CD14-positive monocyte (primary cell): ENCODE measurements at regions not wholly inside any gene's neighbourhood (a gene's known extent, or its start where the extent isn't known, plus 50 kb on each side); places are given as distances from the start of the nearest gene placed in this dataset.

Source experiments
- DNase-seq, 3 donors: peaks; one replicate each; pipeline ENCODE4 v3.0.0-alpha.2; 2011 to 2022
- H2AFZ ChIP-seq: 2 replicates; pipeline ENCODE4 v1.6.0; 2012; ENCODE audit warnings: mild to moderate bottlenecking, low read depth, low read length, inconsistent platforms; ENCODE audit not compliant: insufficient read depth, poor library complexity, severe bottlenecking
- H3K27ac ChIP-seq, 2 donors: 1 replicate in 1 of 2; 2 replicates in 1 of 2; pipeline ENCODE4 v1.5.1; 2012 to 2013; ENCODE audit warnings: low read length in 2 of 2, control low read depth in 1 of 2, inconsistent platforms in 1 of 2, low read depth in 1 of 2, mild to moderate bottlenecking in 1 of 2
- H3K27me3 ChIP-seq, 2 donors: one replicate each; pipeline versions ENCODE4 v1.6.0 to v1.6.1; 2011 to 2013; ENCODE audit warnings: low read length in 2 of 2; ENCODE audit not compliant: control insufficient read depth in 2 of 2, insufficient read depth in 2 of 2
- H3K36me3 ChIP-seq, 2 donors: replicated peaks in 1 of 2; 1 replicate in 1 of 2; 2 replicates in 1 of 2; pipeline versions ENCODE4 v1.5.1 to v1.6.1; 2012 to 2013; ENCODE audit warnings: low read length in 2 of 2, control low read depth in 1 of 2, inconsistent platforms in 1 of 2, mild to moderate bottlenecking in 1 of 2; ENCODE audit not compliant: insufficient read depth in 2 of 2, control insufficient read depth in 1 of 2
- H3K4me1 ChIP-seq, 2 donors: 1 replicate in 1 of 2; 2 replicates in 1 of 2; pipeline versions ENCODE4 v1.5.1 to v1.6.1; 2012 to 2013; ENCODE audit warnings: low read length in 2 of 2, control low read depth in 1 of 2, inconsistent platforms in 1 of 2, mild to moderate bottlenecking in 1 of 2, moderate library complexity in 1 of 2; ENCODE audit not compliant: insufficient read depth in 2 of 2, control insufficient read depth in 1 of 2
- H3K4me2 ChIP-seq: replicated peaks from 2 replicates; pipeline ENCODE3; 2012; ENCODE audit warnings: low read length, moderate library complexity, mild to moderate bottlenecking; ENCODE audit not compliant: poor library complexity, severe bottlenecking; ENCODE audit errors: extremely low read depth
- H3K4me3 ChIP-seq, 3 experiments: fragments of 200-600 bp in 1 of 3; sonication (generic) in 1 of 3; replicated peaks in 1 of 3; 1 replicate in 2 of 3; 2 replicates in 1 of 3; pipeline ENCODE4 v1.5.1; 2011 to 2013; ENCODE audit warnings: low read length in 3 of 3, mild to moderate bottlenecking in 3 of 3, control low read depth in 2 of 3, low read depth in 2 of 3, inconsistent platforms in 1 of 3, moderate library complexity in 1 of 3
- H3K79me2 ChIP-seq: 2 replicates; pipeline ENCODE4 v1.6.0; 2012; ENCODE audit warnings: mild to moderate bottlenecking, control low read depth, inconsistent platforms, low read length, moderate library complexity; ENCODE audit not compliant: insufficient read depth
- H3K9ac ChIP-seq: 2 replicates; pipeline ENCODE4 v1.6.0; 2017; ENCODE audit warnings: low read length, mild to moderate bottlenecking; ENCODE audit not compliant: insufficient read depth, poor library complexity, severe bottlenecking
- H3K9me3 ChIP-seq, 2 donors: replicated peaks in 1 of 2; 1 replicate in 1 of 2; 2 replicates in 1 of 2; pipeline versions ENCODE4 v1.5.1 to v1.6.1; 2012 to 2013; ENCODE audit warnings: low read length in 2 of 2, control low read depth in 1 of 2; ENCODE audit not compliant: control insufficient read depth in 1 of 2, insufficient read depth in 1 of 2
- H4K20me1 ChIP-seq: 2 replicates; pipeline ENCODE4 v1.6.0; 2012; ENCODE audit warnings: mild to moderate bottlenecking, low read length, control low read depth, moderate library complexity; ENCODE audit not compliant: insufficient read depth
- H3K27ac Mint-ChIP-seq, 7 donors: one replicate each; pipeline ENCODE4 v1.8.0; 2020; ENCODE audit warnings: mild to moderate bottlenecking in 7 of 7, mixed read lengths in 7 of 7, moderate library complexity in 6 of 7, inconsistent platforms in 2 of 7
- H3K27me3 Mint-ChIP-seq, 3 donors: one replicate each; pipeline ENCODE4 v1.8.0; 2021 to 2022; ENCODE audit warnings: low read depth in 3 of 3, mild to moderate bottlenecking in 3 of 3, mixed read lengths in 3 of 3, moderate library complexity in 3 of 3, inconsistent platforms in 1 of 3
- H3K36me3 Mint-ChIP-seq, 2 donors: one replicate each; pipeline ENCODE4 v1.8.0; 2020; ENCODE audit warnings: mixed read lengths in 2 of 2, inconsistent platforms in 1 of 2, mild to moderate bottlenecking in 1 of 2
- H3K4me1 Mint-ChIP-seq: one replicate; pipeline ENCODE4 v1.8.0; 2020; ENCODE audit warnings: mild to moderate bottlenecking, mixed read lengths
- H3K4me3 Mint-ChIP-seq, 2 donors: one replicate each; pipeline ENCODE4 v1.8.0; 2020; ENCODE audit warnings: mild to moderate bottlenecking in 2 of 2, mixed read lengths in 2 of 2, moderate library complexity in 1 of 2
- H3K9me3 Mint-ChIP-seq, 7 donors: one replicate each; pipeline ENCODE4 v1.8.0; 2020 to 2022; ENCODE audit warnings: mixed read lengths in 7 of 7, mild to moderate bottlenecking in 6 of 7, moderate library complexity in 6 of 7, inconsistent platforms in 2 of 7
- WGBS: methylation state at CpG from one replicate; pipeline ENCODE4 v1.1.5; 2013; ENCODE audit warnings: missing lambda C conversion rate; ENCODE audit not compliant: insufficient coverage; 5-methylcytosine and 5-hydroxymethylcytosine counted together
- intact Hi-C, 2 donors: fragments of 100-400 bp; cut with micrococcal nuclease; formaldehyde crosslinking; loops; one replicate each; pipeline versions ENCODE4 v1.15.0 to v1.15.1; 2023
- TF ChIP-seq, protein P1 (sequence below): fragments of 200-600 bp; IDR thresholded peaks from one replicate; pipeline ENCODE4 v1.8.0; 2022; ENCODE audit warnings: antibody characterized with exemption, mild to moderate bottlenecking

- H3K4me1 Mint-ChIP-seq = no peaks in the 10 kb centered on the region
- Histone ChIP-seq H3K79me2 (no peaks in the 10 kb centered on the region), H3K27ac (no peak overlapping the region), H3K4me3 (no peak overlapping the region), H2AFZ (no peak overlapping the region), H3K36me3 (no peaks in the 10 kb centered on the region), H3K9ac (no peak overlapping the region), H3K4me1 (no peaks in the 10 kb centered on the region), H3K4me2 (no peak overlapping the region), H3K9me3 (no peaks in the 10 kb centered on the region), H4K20me1 (no peaks in the 10 kb centered on the region), H3K27me3 (no peaks in the 10 kb centered on the region)
- no peak overlapping the region for H3K27ac Mint-ChIP-seq
- TF ChIP-seq, protein P1, sequence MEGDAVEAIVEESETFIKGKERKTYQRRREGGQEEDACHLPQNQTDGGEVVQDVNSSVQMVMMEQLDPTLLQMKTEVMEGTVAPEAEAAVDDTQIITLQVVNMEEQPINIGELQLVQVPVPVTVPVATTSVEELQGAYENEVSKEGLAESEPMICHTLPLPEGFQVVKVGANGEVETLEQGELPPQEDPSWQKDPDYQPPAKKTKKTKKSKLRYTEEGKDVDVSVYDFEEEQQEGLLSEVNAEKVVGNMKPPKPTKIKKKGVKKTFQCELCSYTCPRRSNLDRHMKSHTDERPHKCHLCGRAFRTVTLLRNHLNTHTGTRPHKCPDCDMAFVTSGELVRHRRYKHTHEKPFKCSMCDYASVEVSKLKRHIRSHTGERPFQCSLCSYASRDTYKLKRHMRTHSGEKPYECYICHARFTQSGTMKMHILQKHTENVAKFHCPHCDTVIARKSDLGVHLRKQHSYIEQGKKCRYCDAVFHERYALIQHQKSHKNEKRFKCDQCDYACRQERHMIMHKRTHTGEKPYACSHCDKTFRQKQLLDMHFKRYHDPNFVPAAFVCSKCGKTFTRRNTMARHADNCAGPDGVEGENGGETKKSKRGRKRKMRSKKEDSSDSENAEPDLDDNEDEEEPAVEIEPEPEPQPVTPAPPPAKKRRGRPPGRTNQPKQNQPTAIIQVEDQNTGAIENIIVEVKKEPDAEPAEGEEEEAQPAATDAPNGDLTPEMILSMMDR = no peak
- no peak overlapping the region for H3K4me3 Mint-ChIP-seq
- H3K27me3 Mint-ChIP-seq = peaks cover 0 to 4% (median 2%) of the 10 kb centered on the region in 3 donors
- H3K36me3 Mint-ChIP-seq = no peaks in the 10 kb centered on the region
- H3K9me3 Mint-ChIP-seq = peaks cover 0 to 8% (median 2%) of the 10 kb centered on the region in 7 donors
- DNase-seq = no peak
- intact Hi-C loops = no loop called here
- WGBS = 57% methylated on average over 3 of the region's 3 CpGs
Measured at GRCh38 chr20:56840716-56841261, 211.7 kb downstream of the TFAP2C start.

DNA sequence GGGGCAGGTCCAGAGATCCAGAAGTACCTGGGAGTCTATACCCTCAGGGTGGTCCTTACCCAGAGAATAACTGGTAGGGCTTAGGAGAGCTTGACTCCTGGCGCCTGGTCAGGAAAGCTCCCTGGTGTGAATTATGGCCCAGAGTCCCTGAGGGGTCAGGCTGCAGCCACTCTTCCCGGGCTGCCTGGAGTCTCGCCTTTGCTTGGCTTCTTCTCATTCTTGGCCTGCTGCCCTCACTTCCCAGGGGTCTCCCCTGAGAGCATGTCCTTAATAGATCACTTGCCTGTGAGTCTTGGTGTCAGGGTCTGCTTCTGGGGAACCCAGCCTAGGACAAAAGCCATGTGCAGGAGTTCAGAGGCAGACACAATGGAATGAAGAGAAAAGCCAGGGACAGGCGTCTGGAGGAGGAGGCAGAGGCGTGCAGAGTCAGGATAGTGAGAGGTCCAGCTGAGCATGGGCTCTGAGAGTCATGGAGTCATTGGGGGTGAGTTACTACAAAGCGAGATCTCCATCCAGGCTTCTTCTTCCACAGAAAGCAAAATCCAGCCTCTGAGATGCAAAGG is 212.3 kb downstream of the TFAP2C start:
- DNase-seq = no peak
- H3K4me1 ChIP-seq = no peaks in the 10 kb centered on the region
- no peak overlapping the region for H3K4me3 ChIP-seq
- no peaks in the 10 kb centered on the region for H3K36me3 ChIP-seq
- H3K9ac ChIP-seq = no peak overlapping the region
- no peak overlapping the region for H2AFZ ChIP-seq
- H3K9me3 ChIP-seq = no peaks in the 10 kb centered on the region
- no peak overlapping the region for H3K4me2 ChIP-seq
- no peaks in the 10 kb centered on the region for H3K27me3 ChIP-seq
- peaks cover 0 to 8% (median 2%) of the 10 kb centered on the region in 7 donors for H3K9me3 Mint-ChIP-seq
- H4K20me1 ChIP-seq = no peaks in the 10 kb centered on the region
- 57% methylated on average over 5 of the region's 6 CpGs for WGBS
- no peak overlapping the region for H3K27ac ChIP-seq
- no peaks in the 10 kb centered on the region for H3K4me1 Mint-ChIP-seq
- intact Hi-C loops = no loop called here
- no peak overlapping the region for H3K27ac Mint-ChIP-seq
- H3K4me3 Mint-ChIP-seq = no peak overlapping the region
- TF ChIP-seq, protein P1 = no peak
- H3K36me3 Mint-ChIP-seq = no peaks in the 10 kb centered on the region
- H3K27me3 Mint-ChIP-seq = peaks cover 2 to 4% (median 2%) of the 10 kb centered on the region in 3 donors
- no peaks in the 10 kb centered on the region for H3K79me2 ChIP-seq
